LNCaP clone FGC (cell line): ENCODE measurements at regions not wholly inside any gene's neighbourhood (a gene's known extent, or its start where the extent isn't known, plus 50 kb on each side); places are given as distances from the start of the nearest gene placed in this dataset.

ENCODE experiments used
- DNase-seq: peaks from one replicate; pipeline ENCODE4 v3.0.0-alpha.2; 2011; ENCODE audit warnings: low read depth
- H3K4me3 ChIP-seq: 2 replicates; pipeline ENCODE4 v1.5.1; 2011; ENCODE audit warnings: mild to moderate bottlenecking, low read depth, low read length, control low read depth
- CTCF ChIP-seq: IDR thresholded peaks from 2 replicates; pipeline ENCODE4 v1.5.1; 2012; ENCODE audit warnings: mild to moderate bottlenecking; ENCODE audit not compliant: control insufficient read depth, insufficient read depth; ENCODE audit errors: extremely low read depth

- DNase-seq: no peak
- no peak for TF ChIP-seq CTCF
- no peak overlapping the region for H3K4me3 ChIP-seq
Observed at GRCh38 chr13:47146136-47146535, 249.3 kb upstream of the HTR2A start.

DNA sequence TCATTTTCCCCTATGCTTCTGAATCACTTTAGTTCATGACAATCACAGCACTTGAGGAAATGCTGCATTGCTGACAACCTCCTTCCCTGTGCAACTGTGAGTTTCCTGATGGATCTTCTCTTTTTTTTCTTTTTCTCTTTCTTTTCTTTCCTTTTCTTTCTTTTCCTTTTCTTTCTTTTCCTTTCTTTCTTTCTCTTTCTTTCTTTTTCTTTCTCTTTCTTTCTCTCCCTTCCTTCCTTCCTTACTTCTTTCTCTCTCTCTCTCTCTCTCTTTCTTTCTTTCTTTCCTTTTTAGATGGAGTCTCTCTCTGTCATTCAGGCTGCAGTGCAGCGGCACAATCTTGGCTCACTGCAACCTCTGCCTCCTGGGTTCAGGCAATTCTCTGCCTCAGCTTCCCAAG lies 247.9 kb upstream of the HTR2A start:
- DNase-seq: no peak
- TF ChIP-seq CTCF: no peak
- no peak overlapping the region for H3K4me3 ChIP-seq

DNA sequence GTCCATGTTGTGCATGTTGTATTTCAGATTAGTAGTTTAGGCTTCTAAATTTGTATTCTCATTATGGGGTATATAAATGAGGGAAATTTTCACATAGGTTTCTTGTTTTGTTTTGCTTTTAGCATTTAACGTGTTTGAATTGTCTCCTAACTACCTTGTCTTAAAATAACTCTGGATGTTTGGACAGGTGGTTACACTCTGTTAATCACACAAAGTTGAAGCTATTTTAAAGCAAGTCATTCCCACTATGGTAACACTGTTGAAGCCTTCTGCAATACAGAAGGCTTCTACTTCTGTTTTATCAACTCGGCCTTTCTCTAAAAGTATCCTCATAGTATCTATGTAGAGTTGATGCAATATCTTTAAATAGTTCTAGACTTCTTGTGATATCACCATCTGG lies 245.3 kb upstream of the HTR2A start:
- H3K4me3 ChIP-seq: no peak overlapping the region
- no peak for TF ChIP-seq CTCF
- DNase-seq: no peak

GRCh38 chr13:47139519-47139918 lies 242.7 kb upstream of the HTR2A start:
- DNase-seq: no peak
- no peak overlapping the region for H3K4me3 ChIP-seq
- TF ChIP-seq CTCF: no peak

DNA sequence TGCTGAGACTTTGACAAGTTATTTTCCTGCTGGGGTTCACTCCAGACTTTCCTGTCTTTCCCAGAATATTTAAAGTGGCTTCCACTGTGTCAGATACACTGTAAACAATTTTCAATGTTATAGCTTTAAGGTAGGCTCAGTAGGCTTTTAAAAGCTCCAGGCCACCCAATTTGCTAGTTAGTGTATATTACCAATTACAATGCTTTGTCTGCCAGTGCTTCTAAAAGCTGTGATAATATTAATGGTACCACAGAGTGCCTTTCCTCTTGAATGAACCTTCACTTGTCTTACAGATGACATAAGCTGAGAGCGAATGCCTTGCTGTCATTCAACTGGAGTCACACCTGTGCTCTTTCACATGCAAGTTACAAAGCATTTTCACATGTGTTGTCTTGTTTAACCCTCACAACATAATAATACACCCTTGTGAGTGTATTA lies 239.7 kb upstream of the HTR2A start:
- no peak for TF ChIP-seq CTCF
- no peak for DNase-seq
- no peak overlapping the region for H3K4me3 ChIP-seq

DNA sequence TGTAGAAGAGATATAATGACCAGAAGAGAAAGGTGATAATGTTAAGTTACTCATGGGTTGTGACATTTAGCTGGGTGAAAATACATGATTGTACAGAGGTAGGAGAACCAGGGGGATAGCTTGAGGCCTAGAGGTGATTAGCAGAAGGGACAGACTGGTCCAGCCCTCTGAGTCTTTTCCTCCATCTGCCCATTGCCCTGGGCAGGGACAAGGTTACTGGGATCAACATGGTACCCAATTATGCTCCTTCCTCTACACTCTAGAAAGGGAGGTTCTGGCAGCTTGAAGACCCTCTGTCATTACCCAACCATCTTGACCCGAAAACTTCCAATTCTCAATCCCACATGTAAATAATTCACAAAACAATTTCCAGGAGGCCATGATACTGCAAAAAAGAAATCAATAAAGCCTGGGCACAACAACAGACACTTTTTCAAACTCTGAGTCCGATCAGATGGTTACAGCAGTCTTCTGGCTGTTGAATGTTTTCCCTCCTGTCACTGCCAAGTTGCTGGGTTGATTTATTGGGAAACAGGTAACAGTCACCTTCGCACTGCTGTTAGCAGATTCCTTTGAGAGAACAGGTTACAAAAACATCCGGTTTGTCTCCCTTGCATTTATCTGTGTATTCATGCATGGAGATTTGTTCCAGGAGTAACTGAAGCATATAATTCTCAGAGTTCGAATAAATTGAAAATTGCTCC lies 239.1 kb upstream of the HTR2A start:
- no peak for TF ChIP-seq CTCF
- H3K4me3 ChIP-seq: no peak overlapping the region
- no peak for DNase-seq

DNA sequence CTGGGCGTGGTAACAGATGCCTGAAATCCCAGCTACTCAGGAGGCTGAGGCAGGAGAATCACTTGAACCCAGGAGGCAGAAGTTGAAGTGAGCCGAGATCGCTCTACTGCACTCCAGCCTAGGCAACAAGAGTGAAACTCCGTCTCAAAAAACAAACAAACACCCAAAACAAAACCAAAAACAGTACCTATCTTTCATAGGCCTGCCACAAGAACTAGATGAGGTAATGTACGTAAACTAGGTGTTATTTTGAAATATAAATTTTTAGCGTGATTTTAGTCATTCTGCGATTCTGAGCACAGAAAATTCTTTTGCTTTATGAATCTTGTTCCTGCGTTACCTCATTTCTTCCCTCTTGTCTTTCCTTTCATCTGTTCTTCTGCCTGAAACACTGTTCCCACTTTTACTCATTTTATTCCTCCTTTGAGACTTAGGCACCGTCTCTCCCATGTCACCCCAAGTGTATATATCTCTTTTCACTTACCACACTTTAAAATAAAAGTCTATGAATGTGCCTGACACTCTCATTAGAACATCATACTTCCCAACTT lies 238.2 kb upstream of the HTR2A start:
- no peak overlapping the region for H3K4me3 ChIP-seq
- TF ChIP-seq CTCF: no peak
- DNase-seq: no peak
